ENCODE measurements at regions not wholly inside any gene's neighbourhood (a gene's known extent, or its start where the extent isn't known, plus 50 kb on each side); places are given as distances from the start of the nearest gene placed in this dataset.
A peak's percentile ranks its signal among the peaks of the same experiment; 100 is the strongest.

DNA sequence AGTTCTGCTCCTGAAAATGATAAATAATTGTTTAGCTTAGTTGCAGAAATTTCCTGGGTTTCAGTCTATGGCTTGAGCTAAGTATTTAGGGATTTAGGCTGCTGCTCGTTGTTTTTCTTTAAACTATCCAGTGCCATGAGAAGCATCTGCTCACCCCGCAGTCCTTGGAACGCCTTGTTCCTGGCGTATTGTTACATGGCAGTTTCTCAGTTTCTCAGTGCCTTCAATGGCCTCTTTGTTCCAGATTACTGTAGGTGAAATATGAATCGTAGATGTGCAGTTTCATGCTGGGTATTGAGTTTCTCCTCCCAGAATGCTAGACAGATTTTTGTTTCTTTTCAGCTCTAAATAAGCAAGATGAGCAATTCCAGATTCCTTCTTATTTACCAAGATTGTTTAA lies 269.5 kb upstream of the GBE1 start:
- no peaks in the 10 kb centered on the region for H3K36me3 ChIP-seq (ENCODE audit: insufficient read depth, low read depth, low read length)
- no peak overlapping the region for H3K27ac ChIP-seq (ENCODE audit: low read length)
- no peaks in the 10 kb centered on the region for H3K4me1 ChIP-seq (ENCODE audit: insufficient read depth, low read length)
- no peaks in the 10 kb centered on the region for H3K9me3 ChIP-seq (ENCODE audit: insufficient read depth, low read depth, low read length)
- no peak overlapping the region for H3K4me3 ChIP-seq (ENCODE audit: low read length)
- H3K9ac ChIP-seq (ENCODE audit: low read depth, low read length) = no peak overlapping the region
- no peaks in the 10 kb centered on the region for H3K27me3 ChIP-seq (ENCODE audit: insufficient read depth, low read length)

DNA sequence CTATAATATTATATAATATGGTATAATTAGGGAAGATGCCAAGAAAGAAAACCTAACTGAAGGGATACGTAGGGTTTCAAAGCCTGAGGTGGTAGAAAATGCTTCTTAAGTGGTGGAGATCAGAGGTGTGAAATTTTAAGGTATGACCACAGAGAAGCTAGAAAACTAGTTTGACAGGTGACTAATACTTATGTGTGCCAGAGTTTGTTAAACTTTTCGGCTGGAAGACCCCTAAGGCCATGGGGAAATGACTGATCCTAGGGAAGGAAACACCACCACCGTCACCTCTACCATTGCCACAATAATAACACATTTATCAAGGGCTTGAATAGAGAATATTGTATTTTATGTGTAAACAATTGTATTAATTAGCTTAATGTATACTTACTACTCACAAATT lies 261.4 kb upstream of the GBE1 start:
- no peak overlapping the region for H3K4me3 ChIP-seq (ENCODE audit: low read length)
- no peaks in the 10 kb centered on the region for H3K27me3 ChIP-seq (ENCODE audit: insufficient read depth, low read length)
- H3K9ac ChIP-seq (ENCODE audit: low read depth, low read length) = no peak overlapping the region
- 0 out of 2 replicates have a peak, but pooled peaks cover 4% of the 10 kb centered on the region for H3K9me3 ChIP-seq (ENCODE audit: insufficient read depth, low read depth, low read length)
- no peaks in the 10 kb centered on the region for H3K36me3 ChIP-seq (ENCODE audit: insufficient read depth, low read depth, low read length)
- H3K27ac ChIP-seq (ENCODE audit: low read length) = no peak overlapping the region
- H3K4me1 ChIP-seq (ENCODE audit: insufficient read depth, low read length) = no peaks in the 10 kb centered on the region

DNA sequence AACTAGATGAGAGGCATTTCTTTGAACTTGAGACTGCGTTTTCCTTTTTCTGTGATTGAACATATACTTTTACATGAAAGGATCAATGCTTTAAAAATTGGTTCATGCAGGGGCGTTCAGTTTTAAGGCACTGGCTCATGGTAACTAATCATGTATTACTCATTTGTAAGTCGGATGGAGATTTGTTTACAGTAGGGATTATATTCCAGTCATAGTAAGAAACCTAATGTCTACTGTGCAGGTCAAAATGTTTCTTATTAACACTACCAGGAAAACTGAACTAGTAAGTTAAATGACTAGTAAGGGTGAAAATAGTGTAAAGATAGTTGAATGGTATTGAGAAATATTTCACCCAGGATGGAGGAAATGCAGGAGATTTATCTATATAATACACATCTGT lies 258.8 kb upstream of the GBE1 start:
- H3K9ac ChIP-seq (ENCODE audit: low read depth, low read length) = no peak overlapping the region
- H3K27me3 ChIP-seq (ENCODE audit: insufficient read depth, low read length) = no peaks in the 10 kb centered on the region

DNA sequence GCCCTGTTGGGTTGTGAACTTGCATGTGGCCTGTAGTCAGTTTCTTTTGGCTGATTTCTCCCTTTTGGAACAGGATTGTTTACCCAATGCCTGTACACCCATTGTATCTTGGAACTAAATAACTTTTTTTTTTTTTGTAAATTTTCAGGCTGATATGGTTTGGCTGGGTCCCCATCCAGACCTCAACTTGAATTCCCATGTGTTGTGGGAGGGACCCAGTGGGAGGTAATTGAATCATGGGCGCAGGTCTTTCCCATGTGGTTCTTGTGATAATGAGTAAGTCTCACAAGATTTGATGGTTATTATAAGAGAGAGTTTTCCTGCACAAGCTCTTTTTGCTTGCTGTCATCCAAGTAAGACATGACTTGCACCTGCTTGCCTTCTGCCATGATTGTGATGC lies 253.8 kb upstream of the GBE1 start:
- peaks cover 16% of the 10 kb centered on the region for H3K9me3 ChIP-seq (ENCODE audit: insufficient read depth, low read depth, low read length)
- H3K4me1 ChIP-seq (ENCODE audit: insufficient read depth, low read length) = no peaks in the 10 kb centered on the region
- H3K27me3 ChIP-seq (ENCODE audit: insufficient read depth, low read length) = no peaks in the 10 kb centered on the region
- H3K9ac ChIP-seq (ENCODE audit: low read depth, low read length) = no peak overlapping the region
- no peak overlapping the region for H3K4me3 ChIP-seq (ENCODE audit: low read length)
- no peak overlapping the region for H3K27ac ChIP-seq (ENCODE audit: low read length)
- no peaks in the 10 kb centered on the region for H3K36me3 ChIP-seq (ENCODE audit: insufficient read depth, low read depth, low read length)

More for the DNA sequence above, 258.8 kb upstream of the GBE1 start:
- Histone ChIP-seq H3K27ac (ENCODE audit: low read length) (no peak overlapping the region), H3K4me3 (ENCODE audit: low read length) (no peak overlapping the region), H3K4me1 (ENCODE audit: insufficient read depth, low read length) (no peaks in the 10 kb centered on the region), H3K9me3 (ENCODE audit: insufficient read depth, low read depth, low read length) (peaks cover 4% of the 10 kb centered on the region; the same call in 1 of the 2 replicates), H3K36me3 (ENCODE audit: insufficient read depth, low read depth, low read length) (no peaks in the 10 kb centered on the region)

DNA sequence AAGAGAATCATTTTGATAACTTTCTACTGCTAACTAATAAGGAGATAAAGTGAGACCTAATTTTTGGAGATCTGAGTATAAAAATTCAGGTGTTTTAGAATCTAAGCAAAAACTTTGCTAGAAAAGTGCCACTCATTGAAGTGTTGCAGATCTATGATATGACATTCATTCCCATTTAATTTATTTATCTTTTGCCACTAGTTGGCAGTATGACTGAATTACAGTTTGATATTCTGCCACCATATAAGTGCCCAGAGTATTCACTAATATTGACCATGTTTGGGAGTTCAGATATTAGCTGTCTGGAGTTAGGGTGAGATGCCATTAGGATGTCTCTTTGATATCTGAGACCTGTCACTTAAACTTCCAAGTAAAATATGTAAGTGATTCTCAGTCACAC lies 251.3 kb upstream of the GBE1 start:
- H3K4me1 ChIP-seq (ENCODE audit: insufficient read depth, low read length) = no peaks in the 10 kb centered on the region
- no peak overlapping the region for H3K9ac ChIP-seq (ENCODE audit: low read depth, low read length)
- H3K4me3 ChIP-seq (ENCODE audit: low read length) = no peak overlapping the region
- no peaks in the 10 kb centered on the region for H3K36me3 ChIP-seq (ENCODE audit: insufficient read depth, low read depth, low read length)
- H3K27me3 ChIP-seq (ENCODE audit: insufficient read depth, low read length) = no peaks in the 10 kb centered on the region
- H3K9me3 ChIP-seq (ENCODE audit: insufficient read depth, low read depth, low read length) = peaks cover 12% of the 10 kb centered on the region
- H3K27ac ChIP-seq (ENCODE audit: low read length) = no peak overlapping the region

DNA sequence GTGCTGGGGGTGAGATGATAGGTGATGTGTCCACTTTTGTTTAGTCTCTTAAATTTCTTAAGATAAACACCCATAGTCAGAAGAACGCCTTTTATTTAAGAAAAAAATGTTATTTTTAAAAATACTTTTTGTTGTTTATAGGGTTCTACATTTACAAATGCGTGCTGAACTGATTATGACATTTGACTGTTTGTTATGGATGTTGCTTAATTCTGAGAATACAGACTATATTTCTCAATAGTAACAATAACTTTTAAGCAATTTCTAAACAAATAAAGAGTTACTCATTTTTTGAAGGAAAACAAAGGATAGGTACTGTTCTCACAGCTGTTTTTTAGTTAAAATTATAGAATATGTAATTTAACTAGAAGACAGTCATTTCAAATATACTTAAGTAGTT lies 249.9 kb upstream of the GBE1 start:
- Histone ChIP-seq H3K27me3 (ENCODE audit: insufficient read depth, low read length) (no peaks in the 10 kb centered on the region), H3K27ac (ENCODE audit: low read length) (no peak overlapping the region), H3K9me3 (ENCODE audit: insufficient read depth, low read depth, low read length) (peaks cover 23% of the 10 kb centered on the region), H3K4me3 (ENCODE audit: low read length) (no peak overlapping the region), H3K4me1 (ENCODE audit: insufficient read depth, low read length) (no peaks in the 10 kb centered on the region; the same call in 1 of the 2 replicates), H3K36me3 (ENCODE audit: insufficient read depth, low read depth, low read length) (no peaks in the 10 kb centered on the region), H3K9ac (ENCODE audit: low read depth, low read length) (no peak overlapping the region)

DNA sequence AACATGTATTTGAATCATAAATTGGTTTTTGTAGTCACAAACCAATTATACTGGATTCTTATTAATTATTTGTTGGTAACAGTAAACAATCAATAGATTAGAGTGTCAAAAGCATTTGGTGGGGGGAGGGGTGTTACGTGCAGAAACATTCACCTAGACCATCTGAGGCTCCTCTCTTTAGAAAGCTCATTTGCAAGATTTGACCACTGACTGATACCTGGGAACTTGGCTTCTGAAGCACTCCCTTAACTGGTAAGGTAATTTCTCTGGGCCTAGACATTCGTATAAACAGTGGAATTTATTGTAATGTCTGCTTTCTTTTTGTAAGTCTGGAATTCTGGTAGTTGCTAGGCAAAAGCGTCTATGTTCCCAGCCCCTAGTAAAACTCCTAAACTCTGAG lies 243.8 kb upstream of the GBE1 start:
- peaks cover 8% of the 10 kb centered on the region for H3K4me1 ChIP-seq (ENCODE audit: insufficient read depth, low read length)
- no peaks in the 10 kb centered on the region for H3K36me3 ChIP-seq (ENCODE audit: insufficient read depth, low read depth, low read length)
- H3K4me3 ChIP-seq (ENCODE audit: low read length) = no peak overlapping the region; the same call in 1 of the 2 replicates
- H3K9me3 ChIP-seq (ENCODE audit: insufficient read depth, low read depth, low read length) = peaks cover 11% of the 10 kb centered on the region; the same call in 1 of the 2 replicates
- no peaks in the 10 kb centered on the region for H3K27me3 ChIP-seq (ENCODE audit: insufficient read depth, low read length)
- H3K9ac ChIP-seq (ENCODE audit: low read depth, low read length) = peak overlapping the region; percentile 40; the same call in 1 of the 2 replicates
- H3K27ac ChIP-seq (ENCODE audit: low read length) = no peak overlapping the region

DNA sequence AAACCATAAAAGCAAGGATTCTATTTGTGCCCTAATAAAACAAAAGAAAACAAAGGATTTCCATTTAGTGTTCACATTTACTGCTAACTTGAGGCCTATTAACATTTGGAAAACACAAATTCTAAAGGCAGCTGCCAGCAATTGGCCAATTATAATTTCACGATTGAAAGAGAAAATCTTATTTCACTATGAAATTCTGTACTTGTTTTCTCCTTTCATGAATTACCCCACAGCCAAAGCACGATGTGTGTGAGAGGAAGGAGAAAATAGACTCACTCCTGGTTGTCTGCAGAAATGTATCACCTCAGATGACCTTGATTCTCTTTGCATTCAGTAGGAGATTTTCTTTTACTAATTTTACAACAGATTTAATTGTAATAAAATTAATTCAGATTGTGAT lies 242.8 kb upstream of the GBE1 start:
- Histone ChIP-seq H3K27me3 (ENCODE audit: insufficient read depth, low read length) (no peaks in the 10 kb centered on the region), H3K36me3 (ENCODE audit: insufficient read depth, low read depth, low read length) (no peaks in the 10 kb centered on the region), H3K27ac (ENCODE audit: low read length) (no peak overlapping the region), H3K9ac (ENCODE audit: low read depth, low read length) (no peak overlapping the region), H3K9me3 (ENCODE audit: insufficient read depth, low read depth, low read length) (peaks cover 11% of the 10 kb centered on the region; the same call in 1 of the 2 replicates), H3K4me3 (ENCODE audit: low read length) (no peak overlapping the region), H3K4me1 (ENCODE audit: insufficient read depth, low read length) (peaks cover 8% of the 10 kb centered on the region)

DNA sequence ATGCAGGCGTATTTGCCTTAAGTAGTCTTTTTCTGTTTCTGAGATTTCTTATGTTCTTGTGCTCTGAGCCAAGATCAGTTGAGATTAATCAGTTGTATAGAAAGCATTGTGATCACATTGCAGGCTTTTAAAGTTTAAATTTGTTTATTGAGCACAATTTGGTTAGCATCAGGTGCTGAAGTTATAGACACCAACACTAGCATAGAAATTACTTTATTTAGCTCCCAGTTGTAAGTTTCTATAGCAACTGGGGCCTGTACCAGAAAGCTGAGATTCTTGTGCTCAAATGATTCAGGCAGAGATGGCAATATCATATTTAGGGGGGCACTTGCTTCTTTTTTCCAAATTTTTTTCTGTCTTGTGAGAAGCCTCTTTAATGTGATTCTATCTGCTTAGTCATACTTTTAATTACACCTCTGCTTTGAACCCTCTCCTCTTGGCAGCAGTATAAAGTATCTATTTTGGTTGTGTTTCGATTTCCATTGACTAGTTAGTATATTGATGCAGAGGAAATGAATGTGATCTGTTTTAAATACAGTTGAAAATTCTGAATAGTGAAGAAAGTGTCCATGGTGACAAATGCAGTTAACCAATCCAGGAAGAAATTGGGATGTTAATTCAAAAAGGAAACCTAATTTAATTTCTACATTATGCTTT lies 241.7 kb upstream of the GBE1 start:
- Histone ChIP-seq H3K27me3 (ENCODE audit: insufficient read depth, low read length) (no peaks in the 10 kb centered on the region), H3K4me1 (ENCODE audit: insufficient read depth, low read length) (peaks cover 8% of the 10 kb centered on the region), H3K27ac (ENCODE audit: low read length) (no peak overlapping the region), H3K9ac (ENCODE audit: low read depth, low read length) (no peak overlapping the region), H3K9me3 (ENCODE audit: insufficient read depth, low read depth, low read length) (peaks cover 11% of the 10 kb centered on the region; the same call in 1 of the 2 replicates), H3K4me3 (ENCODE audit: low read length) (no peak overlapping the region), H3K36me3 (ENCODE audit: insufficient read depth, low read depth, low read length) (no peaks in the 10 kb centered on the region)

DNA sequence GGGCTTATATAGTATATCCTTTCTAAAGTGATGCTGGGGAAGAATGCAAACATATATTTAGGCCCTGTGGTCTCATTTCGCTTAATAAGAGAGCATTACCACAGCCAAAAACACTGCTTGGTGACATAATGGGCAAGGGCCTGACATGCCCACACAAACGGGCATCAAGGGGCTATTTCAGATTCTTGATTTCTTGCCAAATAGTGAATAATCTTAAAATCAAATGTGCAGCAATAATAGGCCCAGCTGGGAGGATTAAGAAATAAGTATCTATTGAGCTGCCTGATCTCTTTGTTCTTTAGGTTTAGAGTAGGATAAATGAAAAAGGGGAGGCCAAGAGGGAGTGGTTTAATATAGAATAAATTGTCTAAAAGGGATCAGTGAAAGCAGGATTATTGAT lies 241.0 kb upstream of the GBE1 start:
- H3K27ac ChIP-seq (ENCODE audit: low read length) = no peak overlapping the region
- no peaks in the 10 kb centered on the region for H3K27me3 ChIP-seq (ENCODE audit: insufficient read depth, low read length)
- H3K4me3 ChIP-seq (ENCODE audit: low read length) = no peak overlapping the region
- no peaks in the 10 kb centered on the region for H3K36me3 ChIP-seq (ENCODE audit: insufficient read depth, low read depth, low read length)
- peaks cover 8% of the 10 kb centered on the region for H3K4me1 ChIP-seq (ENCODE audit: insufficient read depth, low read length)
- peaks cover 8% of the 10 kb centered on the region; the same call in 1 of the 2 replicates for H3K9me3 ChIP-seq (ENCODE audit: insufficient read depth, low read depth, low read length)
- H3K9ac ChIP-seq (ENCODE audit: low read depth, low read length) = no peak overlapping the region

DNA sequence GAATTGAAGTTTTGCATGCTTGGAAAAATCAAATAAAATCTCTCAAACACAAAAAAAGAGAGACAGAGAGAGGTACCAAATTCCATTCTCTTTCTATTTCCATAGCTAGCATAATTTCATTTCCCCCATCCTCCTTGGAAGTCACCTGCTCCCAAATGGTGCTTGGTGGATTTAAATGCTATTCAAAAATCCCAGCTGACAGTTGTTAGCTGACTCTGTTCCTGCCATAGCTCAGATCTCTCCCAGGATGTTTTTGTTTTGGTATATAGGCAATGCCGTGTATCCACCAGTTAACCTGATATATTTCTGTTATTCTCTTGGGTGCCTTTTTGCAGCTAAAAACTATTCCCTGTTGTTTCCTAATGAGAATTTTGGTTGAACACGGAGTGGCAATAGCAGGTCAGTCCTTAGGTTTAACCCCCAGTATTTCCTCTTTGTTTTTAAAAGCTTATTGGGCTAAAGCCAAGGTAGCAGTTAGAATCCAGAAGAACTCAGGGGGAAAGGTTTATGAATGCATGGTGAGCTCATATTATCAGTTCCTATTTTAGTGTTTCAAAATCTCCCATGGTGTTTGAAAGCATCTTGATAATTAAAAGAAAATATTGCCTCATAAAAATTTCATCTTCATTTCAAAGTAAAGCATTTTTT lies 240.0 kb upstream of the GBE1 start:
- H3K4me1 ChIP-seq (ENCODE audit: insufficient read depth, low read length) = peaks cover 8% of the 10 kb centered on the region

DNA sequence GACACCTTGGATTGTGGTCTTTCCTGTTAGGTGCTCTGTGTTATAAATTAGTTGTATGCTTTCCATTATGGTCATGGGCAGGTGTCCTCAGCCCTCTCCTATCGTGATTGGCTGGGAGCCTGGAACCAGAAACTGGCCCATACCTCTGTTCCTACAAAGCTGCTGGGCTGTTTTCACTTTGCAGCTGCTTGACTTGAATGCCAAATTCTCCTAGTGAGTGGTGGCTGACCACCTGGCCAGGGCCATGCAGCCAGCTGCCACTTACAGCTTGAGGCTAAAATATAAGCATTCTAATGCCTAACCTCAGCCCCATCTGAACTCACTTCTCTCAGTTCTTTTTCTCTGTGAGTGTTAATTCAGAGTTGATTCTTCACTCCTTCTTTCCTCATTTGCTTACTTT lies 239.3 kb upstream of the GBE1 start:
- H3K27ac ChIP-seq (ENCODE audit: low read length) = no peak overlapping the region
- H3K9ac ChIP-seq (ENCODE audit: low read depth, low read length) = no peak overlapping the region
- H3K4me3 ChIP-seq (ENCODE audit: low read length) = no peak overlapping the region

More for the DNA sequence above, 240.0 kb upstream of the GBE1 start:
- H3K4me3 ChIP-seq (ENCODE audit: low read length) = no peak overlapping the region
- H3K27me3 ChIP-seq (ENCODE audit: insufficient read depth, low read length) = no peaks in the 10 kb centered on the region
- no peaks in the 10 kb centered on the region for H3K36me3 ChIP-seq (ENCODE audit: insufficient read depth, low read depth, low read length)
- no peak overlapping the region for H3K9ac ChIP-seq (ENCODE audit: low read depth, low read length)
- no peaks in the 10 kb centered on the region for H3K9me3 ChIP-seq (ENCODE audit: insufficient read depth, low read depth, low read length)
- H3K27ac ChIP-seq (ENCODE audit: low read length) = no peak overlapping the region

More for the DNA sequence above, 239.3 kb upstream of the GBE1 start:
- H3K4me1 ChIP-seq (ENCODE audit: insufficient read depth, low read length) = peaks cover 6% of the 10 kb centered on the region
- no peaks in the 10 kb centered on the region for H3K27me3 ChIP-seq (ENCODE audit: insufficient read depth, low read length)
- no peaks in the 10 kb centered on the region for H3K9me3 ChIP-seq (ENCODE audit: insufficient read depth, low read depth, low read length)
- no peaks in the 10 kb centered on the region for H3K36me3 ChIP-seq (ENCODE audit: insufficient read depth, low read depth, low read length)
